ACC112 (cell line): ENCODE measurements at regions not wholly inside any gene's neighbourhood (a gene's known extent, or its start where the extent isn't known, plus 50 kb on each side); places are given as distances from the start of the nearest gene placed in this dataset.

Experiments used
- H2AFZ ChIP-seq: fragments of 200-600 bp; sonication (generic); one replicate; pipeline ENCODE4 v1.6.0; 2017; ENCODE audit warnings: antibody characterized with exemption, low read length; ENCODE audit not compliant: unreplicated experiment
- H3K27ac ChIP-seq: fragments of 200-600 bp; sonication (generic); 2 replicates; pipeline ENCODE4 v1.5.1; 2014; ENCODE audit warnings: low read depth, mild to moderate bottlenecking, antibody characterized with exemption, low read length, moderate library complexity
- H3K27me3 ChIP-seq: fragments of 200-600 bp; sonication (generic); 2 replicates; pipeline ENCODE4 v1.6.1; 2014; ENCODE audit warnings: mild to moderate bottlenecking, antibody characterized with exemption, low read length, moderate library complexity, mixed read lengths; ENCODE audit not compliant: insufficient read depth
- H3K36me3 ChIP-seq: fragments of 200-600 bp; sonication (generic); 2 replicates; pipeline ENCODE4 v1.6.1; 2016; ENCODE audit warnings: mild to moderate bottlenecking, antibody characterized with exemption, low read length, moderate library complexity, mixed read lengths; ENCODE audit not compliant: insufficient read depth
- H3K4me1 ChIP-seq: fragments of 200-600 bp; sonication (generic); one replicate; pipeline ENCODE4 v1.6.1; 2016; ENCODE audit warnings: low read length, mixed read lengths; ENCODE audit not compliant: insufficient read depth, unreplicated experiment, control insufficient read depth
- H3K4me3 ChIP-seq: fragments of 200-600 bp; sonication (generic); 2 replicates; pipeline ENCODE4 v1.5.1; 2014; ENCODE audit warnings: mild to moderate bottlenecking, low read depth, low read length
- H3K79me2 ChIP-seq: fragments of 200-600 bp; sonication (generic); one replicate; pipeline ENCODE4 v1.6.0; 2016; ENCODE audit warnings: low read length; ENCODE audit not compliant: control insufficient read depth, unreplicated experiment, insufficient read depth

- no peak overlapping the region for H3K4me3 ChIP-seq
- H3K27me3 ChIP-seq: no peaks in the 10 kb centered on the region
- no peaks in the 10 kb centered on the region for H3K79me2 ChIP-seq
- no peak overlapping the region for H2AFZ ChIP-seq
- H3K27ac ChIP-seq: no peak overlapping the region
- H3K36me3 ChIP-seq: no peaks in the 10 kb centered on the region
- H3K4me1 ChIP-seq: peaks cover 7% of the 10 kb centered on the region
Observed at GRCh38 chr11:71181566-71181965, 70.8 kb downstream of the SHANK2 start.

GRCh38 chr11:71180694-71181470, 71.5 kb downstream of the SHANK2 start:
- no peaks in the 10 kb centered on the region for H3K36me3 ChIP-seq
- no peaks in the 10 kb centered on the region for H3K79me2 ChIP-seq
- no peak overlapping the region for H2AFZ ChIP-seq
- no peak overlapping the region for H3K4me3 ChIP-seq
- no peaks in the 10 kb centered on the region for H3K27me3 ChIP-seq
- H3K27ac ChIP-seq: no peak overlapping the region
- peaks cover 7% of the 10 kb centered on the region for H3K4me1 ChIP-seq

- Histone ChIP-seq H3K36me3 (no peaks in the 10 kb centered on the region), H3K27me3 (no peaks in the 10 kb centered on the region), H2AFZ (no peak overlapping the region), H3K27ac (no peak overlapping the region), H3K4me3 (no peak overlapping the region), H3K4me1 (peaks cover 7% of the 10 kb centered on the region), H3K79me2 (no peaks in the 10 kb centered on the region)
Observed at GRCh38 chr11:71179877-71180605, 72.3 kb downstream of the SHANK2 start.

- Histone ChIP-seq H3K79me2 (no peaks in the 10 kb centered on the region), H3K4me3 (no peak overlapping the region), H3K27me3 (no peaks in the 10 kb centered on the region), H3K36me3 (no peaks in the 10 kb centered on the region), H2AFZ (no peak overlapping the region), H3K4me1 (peaks cover 7% of the 10 kb centered on the region), H3K27ac (peak overlapping the region; percentile 35; the same call in 1 of the 2 replicates)
Observed at GRCh38 chr11:71178076-71178475, 74.3 kb downstream of the SHANK2 start.

- Histone ChIP-seq H3K4me3 (no peak overlapping the region), H3K4me1 (peaks cover 7% of the 10 kb centered on the region), H3K36me3 (no peaks in the 10 kb centered on the region), H3K27me3 (no peaks in the 10 kb centered on the region), H2AFZ (no peak overlapping the region), H3K79me2 (no peaks in the 10 kb centered on the region), H3K27ac (no peak overlapping the region)
Observed at GRCh38 chr11:71176812-71177211, 75.6 kb downstream of the SHANK2 start.

- no peaks in the 10 kb centered on the region for H3K79me2 ChIP-seq
- no peaks in the 10 kb centered on the region for H3K27me3 ChIP-seq
- no peak overlapping the region for H2AFZ ChIP-seq
- H3K4me3 ChIP-seq: no peak overlapping the region
- H3K36me3 ChIP-seq: no peaks in the 10 kb centered on the region
- H3K27ac ChIP-seq: no peak overlapping the region
- peaks cover 7% of the 10 kb centered on the region for H3K4me1 ChIP-seq
Observed at GRCh38 chr11:71173709-71174108, 78.7 kb downstream of the SHANK2 start.

- H3K27ac ChIP-seq: no peak overlapping the region
- no peaks in the 10 kb centered on the region for H3K36me3 ChIP-seq
- H3K27me3 ChIP-seq: no peaks in the 10 kb centered on the region
- no peak overlapping the region for H3K4me3 ChIP-seq
- H2AFZ ChIP-seq: no peak overlapping the region
- no peaks in the 10 kb centered on the region for H3K79me2 ChIP-seq
- peaks cover under 1% of the 10 kb centered on the region for H3K4me1 ChIP-seq
Observed at GRCh38 chr11:71172680-71173079, 79.7 kb downstream of the SHANK2 start.

- Histone ChIP-seq H3K4me1 (no peaks in the 10 kb centered on the region), H3K4me3 (no peak overlapping the region), H3K79me2 (no peaks in the 10 kb centered on the region), H2AFZ (no peak overlapping the region), H3K27ac (no peak overlapping the region), H3K27me3 (no peaks in the 10 kb centered on the region), H3K36me3 (no peaks in the 10 kb centered on the region)
Observed at GRCh38 chr11:71171576-71171975, 80.8 kb downstream of the SHANK2 start.

- H3K4me1 ChIP-seq: no peaks in the 10 kb centered on the region
Observed at GRCh38 chr11:71170624-71171423, 81.6 kb downstream of the SHANK2 start.

GRCh38 chr11:71169313-71169712, 83.1 kb downstream of the SHANK2 start:
- Histone ChIP-seq H3K27ac (no peak overlapping the region), H3K79me2 (no peaks in the 10 kb centered on the region), H2AFZ (no peak overlapping the region), H3K36me3 (no peaks in the 10 kb centered on the region), H3K4me1 (no peaks in the 10 kb centered on the region), H3K27me3 (no peaks in the 10 kb centered on the region), H3K4me3 (no peak overlapping the region)

More at GRCh38 chr11:71170624-71171423, 81.6 kb downstream of the SHANK2 start:
- Histone ChIP-seq H3K36me3 (no peaks in the 10 kb centered on the region), H3K4me3 (no peak overlapping the region), H3K79me2 (no peaks in the 10 kb centered on the region), H2AFZ (no peak overlapping the region), H3K27me3 (no peaks in the 10 kb centered on the region), H3K27ac (no peak overlapping the region)
